Activated naive CD8-positive, alpha-beta T cell treated with anti-CD3 and anti-CD28 coated beads for 36 hours (primary cell): ENCODE measurements at regions not wholly inside any gene's neighbourhood (a gene's known extent, or its start where the extent isn't known, plus 50 kb on each side); places are given as distances from the start of the nearest gene placed in this dataset.

Source experiments
- DNase-seq: peaks from one replicate; pipeline ENCODE4 v3.0.0; 2021
- H3K27ac Mint-ChIP-seq: one replicate; pipeline ENCODE4 v1.8.0; 2022; ENCODE audit warnings: mild to moderate bottlenecking, moderate library complexity, mixed read lengths
- H3K27me3 Mint-ChIP-seq: one replicate; pipeline ENCODE4 v1.8.0; 2022; ENCODE audit warnings: mild to moderate bottlenecking, mixed read lengths
- H3K36me3 Mint-ChIP-seq: one replicate; pipeline ENCODE4 v1.8.0; 2021; ENCODE audit warnings: mild to moderate bottlenecking, mixed read lengths
- H3K4me1 Mint-ChIP-seq: one replicate; pipeline ENCODE4 v1.8.0; 2021; ENCODE audit warnings: mixed read lengths
- H3K4me3 Mint-ChIP-seq: one replicate; pipeline ENCODE4 v1.8.0; 2022; ENCODE audit warnings: mild to moderate bottlenecking, moderate library complexity, mixed read lengths
- H3K9me3 Mint-ChIP-seq: one replicate; pipeline ENCODE4 v1.8.0; 2022; ENCODE audit warnings: mixed read lengths

GRCh38 chr6:47396401-47397069 is 81.1 kb upstream of the CD2AP start:
- peaks cover 5% of the 10 kb centered on the region for H3K9me3 Mint-ChIP-seq
- DNase-seq = no peak
- H3K27ac Mint-ChIP-seq = no peak overlapping the region
- H3K4me1 Mint-ChIP-seq = no peaks in the 10 kb centered on the region
- no peaks in the 10 kb centered on the region for H3K36me3 Mint-ChIP-seq
- no peak overlapping the region for H3K4me3 Mint-ChIP-seq
- peaks cover 6% of the 10 kb centered on the region for H3K27me3 Mint-ChIP-seq

DNA sequence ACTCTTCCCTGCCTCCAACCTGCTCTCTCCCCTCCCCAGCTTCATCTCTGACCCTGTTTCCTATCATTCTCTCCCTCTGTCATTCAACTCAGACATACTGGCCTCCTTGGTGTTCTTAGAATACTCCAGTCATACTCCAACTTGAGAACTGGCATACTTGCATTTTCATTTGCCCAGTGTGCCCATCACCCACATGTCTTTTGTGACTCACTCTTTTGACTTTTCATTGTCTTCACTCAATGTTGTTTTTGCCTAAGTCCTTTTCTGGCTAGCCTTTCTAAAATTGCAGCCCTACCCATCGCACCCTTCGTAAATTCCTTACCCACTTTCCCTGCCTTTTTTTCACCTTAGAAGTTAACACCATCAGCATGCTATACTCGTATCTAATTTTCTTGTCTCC is 77.0 kb upstream of the CD2AP start:
- no peaks in the 10 kb centered on the region for H3K9me3 Mint-ChIP-seq
- DNase-seq = no peak
- no peaks in the 10 kb centered on the region for H3K4me1 Mint-ChIP-seq
- H3K4me3 Mint-ChIP-seq = no peak overlapping the region
- H3K27ac Mint-ChIP-seq = no peak overlapping the region
- no peaks in the 10 kb centered on the region for H3K27me3 Mint-ChIP-seq
- no peaks in the 10 kb centered on the region for H3K36me3 Mint-ChIP-seq

DNA sequence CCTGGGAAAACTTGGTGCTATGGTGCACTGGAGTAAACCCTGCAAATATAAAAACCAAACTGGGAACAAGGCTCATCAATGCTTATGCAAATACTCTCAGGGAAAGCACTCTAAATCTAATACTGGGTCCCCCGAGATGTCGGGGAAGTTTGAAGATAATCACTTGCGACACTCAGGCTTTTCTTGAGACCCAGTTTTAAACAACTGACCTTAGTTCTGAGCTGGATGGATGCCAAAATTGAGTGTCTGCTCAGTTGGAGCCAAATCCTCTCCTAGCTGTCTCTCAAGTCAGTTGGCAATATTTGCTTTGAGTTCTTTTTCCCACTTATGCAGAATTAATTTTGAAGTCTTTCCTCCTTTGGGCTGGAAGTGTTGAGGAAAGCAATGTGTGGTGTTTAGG is 75.5 kb upstream of the CD2AP start:
- no peaks in the 10 kb centered on the region for H3K9me3 Mint-ChIP-seq
- H3K4me3 Mint-ChIP-seq = no peak overlapping the region
- no peaks in the 10 kb centered on the region for H3K4me1 Mint-ChIP-seq
- no peaks in the 10 kb centered on the region for H3K27me3 Mint-ChIP-seq
- H3K27ac Mint-ChIP-seq = no peak overlapping the region
- DNase-seq = no peak
- no peaks in the 10 kb centered on the region for H3K36me3 Mint-ChIP-seq

DNA sequence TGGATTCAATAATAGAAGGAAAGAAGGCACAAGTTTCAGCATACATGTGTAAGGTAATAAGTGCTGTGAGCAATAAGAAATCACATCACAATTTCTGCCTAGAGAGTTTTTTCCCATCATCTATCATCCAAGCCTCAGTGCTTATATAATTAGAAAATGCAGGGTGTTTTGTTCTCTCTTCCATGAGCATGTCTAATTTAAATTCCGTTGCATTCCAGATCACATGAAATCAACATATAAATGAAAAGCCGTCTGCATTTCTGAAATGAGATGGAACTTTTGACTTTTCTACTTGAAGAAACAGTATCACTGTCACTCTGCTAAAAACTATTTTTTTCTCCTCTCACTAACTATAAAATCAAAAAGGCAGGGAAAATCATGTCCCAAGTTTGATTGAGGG is 74.5 kb upstream of the CD2AP start:
- Mint-ChIP-seq H3K27me3 (no peaks in the 10 kb centered on the region), H3K4me3 (no peak overlapping the region), H3K9me3 (no peaks in the 10 kb centered on the region), H3K27ac (no peak overlapping the region), H3K4me1 (no peaks in the 10 kb centered on the region), H3K36me3 (no peaks in the 10 kb centered on the region)
- DNase-seq = no peak

DNA sequence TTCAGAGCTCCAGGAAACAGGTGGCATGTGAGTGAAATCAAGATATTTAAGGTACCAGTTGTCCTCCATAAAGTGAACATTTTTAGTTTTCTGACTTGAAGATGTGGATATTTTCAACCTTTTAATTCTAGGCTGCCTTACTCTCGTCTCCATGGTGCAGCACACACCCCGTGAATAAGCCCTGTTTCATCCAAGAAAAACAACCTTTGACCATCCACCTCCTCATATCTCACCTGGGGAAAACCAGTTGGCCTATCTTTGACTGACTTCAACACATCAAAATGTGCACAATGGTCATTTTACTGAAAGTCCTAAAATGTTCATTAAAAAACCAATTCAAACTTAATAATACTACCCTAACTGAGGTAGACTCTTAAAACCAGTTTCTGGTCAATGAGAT is 73.8 kb upstream of the CD2AP start:
- Mint-ChIP-seq H3K27ac (no peak overlapping the region), H3K4me3 (no peak overlapping the region), H3K27me3 (no peaks in the 10 kb centered on the region), H3K36me3 (no peaks in the 10 kb centered on the region), H3K4me1 (no peaks in the 10 kb centered on the region), H3K9me3 (no peaks in the 10 kb centered on the region)
- no peak for DNase-seq

- DNase-seq = no peak
- Mint-ChIP-seq H3K4me3 (no peak overlapping the region), H3K27me3 (no peaks in the 10 kb centered on the region), H3K27ac (no peak overlapping the region), H3K4me1 (no peaks in the 10 kb centered on the region), H3K36me3 (no peaks in the 10 kb centered on the region), H3K9me3 (no peaks in the 10 kb centered on the region)
Measured at GRCh38 chr6:47404435-47404834, 73.2 kb upstream of the CD2AP start.

- Mint-ChIP-seq H3K27me3 (no peaks in the 10 kb centered on the region), H3K4me1 (no peaks in the 10 kb centered on the region), H3K9me3 (no peaks in the 10 kb centered on the region), H3K4me3 (no peak overlapping the region), H3K27ac (no peak overlapping the region), H3K36me3 (no peaks in the 10 kb centered on the region)
- no peak for DNase-seq
Measured at GRCh38 chr6:47405273-47405672, 72.3 kb upstream of the CD2AP start.

DNA sequence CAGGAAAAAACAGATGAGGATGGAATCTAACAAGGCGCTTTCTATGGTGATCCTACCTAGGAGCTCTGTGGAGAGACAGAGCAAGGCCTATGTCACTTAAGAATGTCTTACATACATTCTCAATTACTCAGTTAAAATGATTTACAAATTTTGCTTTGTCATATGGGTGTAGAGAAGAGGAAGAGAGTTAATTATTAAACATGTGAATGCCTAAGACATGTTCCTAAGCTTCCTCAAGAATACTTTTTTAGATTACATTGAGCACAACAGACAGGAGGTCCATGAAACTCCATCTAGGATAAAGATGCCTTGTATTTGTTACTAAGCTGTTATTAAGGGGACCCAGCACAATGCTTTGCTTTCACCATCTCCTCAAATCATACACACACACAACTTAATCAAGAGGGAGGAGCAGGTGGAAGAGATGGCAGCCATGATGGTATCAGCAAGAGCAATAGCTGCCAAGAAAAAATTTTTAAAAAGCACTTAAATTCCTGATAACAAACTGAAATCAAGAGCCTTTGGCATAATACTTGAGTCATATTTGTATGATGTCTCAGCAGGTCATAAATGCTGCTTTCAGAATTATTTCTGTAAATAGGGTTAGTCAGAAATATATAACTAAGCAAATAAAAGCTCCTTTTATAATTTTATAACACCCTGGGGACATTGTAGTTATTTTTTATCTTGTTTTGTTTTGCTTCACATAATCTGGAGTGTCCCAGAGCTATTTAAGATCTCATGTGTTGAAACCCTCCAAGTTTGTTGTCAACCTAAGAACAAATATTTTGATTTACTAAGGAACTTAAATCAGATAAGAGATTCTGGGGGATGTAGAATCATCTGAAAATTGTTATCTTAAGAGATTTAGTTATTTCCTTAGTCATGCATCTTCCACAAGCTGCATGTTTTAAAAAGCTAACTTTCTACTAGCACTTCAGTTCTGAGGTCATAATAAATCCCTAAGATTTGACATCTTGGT is 70.0 kb upstream of the CD2AP start:
- Mint-ChIP-seq H3K27me3 (no peaks in the 10 kb centered on the region), H3K9me3 (no peaks in the 10 kb centered on the region)

DNA sequence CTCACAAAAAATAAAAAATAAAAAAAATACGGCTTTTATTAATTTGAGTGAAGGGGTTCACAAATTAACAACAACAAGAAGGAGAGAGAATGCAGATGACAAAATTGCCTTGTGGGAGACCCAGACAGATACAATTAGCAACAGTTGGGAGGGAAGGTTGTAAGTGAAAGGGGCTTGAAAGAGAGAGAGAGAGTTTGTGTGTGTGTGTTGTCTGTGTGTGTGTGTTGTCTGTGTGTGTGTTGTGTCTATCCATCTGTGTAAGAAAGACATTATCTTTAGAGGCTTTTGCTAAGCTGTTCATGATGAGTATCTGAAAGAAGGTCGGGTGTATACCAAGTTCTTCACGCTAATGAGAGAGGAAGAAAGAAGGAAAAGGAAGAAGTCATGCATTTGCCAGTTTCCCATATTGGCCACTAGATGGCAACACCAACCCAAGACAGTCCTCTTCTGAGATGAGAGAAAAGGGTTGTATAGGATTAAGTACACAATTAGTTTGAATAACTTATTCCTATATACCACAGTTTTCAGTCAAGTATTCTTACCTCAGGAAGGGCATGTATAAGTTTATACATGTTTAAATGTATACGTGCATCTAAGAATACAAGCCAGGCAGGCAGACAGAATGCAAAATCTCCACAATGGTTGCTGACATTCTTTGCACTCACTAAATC is 63.7 kb upstream of the CD2AP start:
- peaks cover 21% of the 10 kb centered on the region for H3K4me1 Mint-ChIP-seq
- peaks cover 2% of the 10 kb centered on the region for H3K36me3 Mint-ChIP-seq
- peak overlapping the region; percentile 78 for H3K4me3 Mint-ChIP-seq
- peak; percentile 12 for DNase-seq
- no peaks in the 10 kb centered on the region for H3K9me3 Mint-ChIP-seq
- peak overlapping the region; percentile 84 for H3K27ac Mint-ChIP-seq
- H3K27me3 Mint-ChIP-seq = no peaks in the 10 kb centered on the region

More for the DNA sequence above, 70.0 kb upstream of the CD2AP start:
- Mint-ChIP-seq H3K4me1 (no peaks in the 10 kb centered on the region), H3K27ac (no peak overlapping the region), H3K4me3 (no peak overlapping the region), H3K36me3 (no peaks in the 10 kb centered on the region)
- no peak for DNase-seq

DNA sequence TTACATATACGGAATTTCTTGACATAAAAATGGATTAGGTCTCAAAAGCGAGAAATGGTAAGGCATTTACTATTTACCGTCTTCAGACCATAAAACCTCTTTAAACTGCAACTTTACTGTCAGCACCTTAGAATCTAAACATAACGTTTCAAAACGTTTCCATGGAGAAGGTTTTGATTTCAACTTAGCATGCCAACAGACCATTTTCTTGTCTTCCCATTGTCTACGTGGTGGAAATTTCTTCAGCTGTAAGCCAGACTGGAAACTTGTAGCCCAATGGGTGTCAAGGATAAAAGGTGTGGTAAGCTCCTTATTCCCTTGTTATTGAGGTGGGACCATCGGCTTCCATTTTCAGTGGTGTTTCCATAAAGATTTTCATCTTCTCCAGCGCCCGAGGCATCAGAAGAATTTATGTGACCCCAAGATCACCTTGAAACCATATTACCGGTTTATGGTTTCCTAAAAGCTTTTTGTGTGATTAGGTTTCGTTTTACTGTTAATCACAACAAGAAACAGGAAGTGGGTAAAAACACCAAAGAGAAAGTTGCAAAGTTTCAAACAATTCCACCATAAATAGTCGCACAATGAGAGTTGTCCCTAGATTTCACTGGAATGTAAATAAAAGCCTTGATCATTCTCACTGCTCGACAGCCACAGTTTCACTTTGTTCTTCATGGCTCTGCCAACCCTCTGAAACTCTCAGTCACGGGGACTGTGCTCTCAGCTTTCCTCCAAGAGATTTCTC is 63.0 kb upstream of the CD2AP start:
- peaks cover 2% of the 10 kb centered on the region for H3K36me3 Mint-ChIP-seq
- H3K4me1 Mint-ChIP-seq = peaks cover 21% of the 10 kb centered on the region
- peak overlapping the region; percentile 84 for H3K27ac Mint-ChIP-seq
- no peaks in the 10 kb centered on the region for H3K27me3 Mint-ChIP-seq
- DNase-seq = peak; percentile 18
- H3K4me3 Mint-ChIP-seq = peak overlapping the region; percentile 78
- no peaks in the 10 kb centered on the region for H3K9me3 Mint-ChIP-seq

GRCh38 chr6:47416396-47417345 is 60.9 kb upstream of the CD2AP start:
- Mint-ChIP-seq H3K27ac (no peak overlapping the region), H3K36me3 (peaks cover 2% of the 10 kb centered on the region), H3K4me1 (peaks cover 21% of the 10 kb centered on the region), H3K27me3 (no peaks in the 10 kb centered on the region), H3K4me3 (no peak overlapping the region), H3K9me3 (no peaks in the 10 kb centered on the region)
- no peak for DNase-seq

DNA sequence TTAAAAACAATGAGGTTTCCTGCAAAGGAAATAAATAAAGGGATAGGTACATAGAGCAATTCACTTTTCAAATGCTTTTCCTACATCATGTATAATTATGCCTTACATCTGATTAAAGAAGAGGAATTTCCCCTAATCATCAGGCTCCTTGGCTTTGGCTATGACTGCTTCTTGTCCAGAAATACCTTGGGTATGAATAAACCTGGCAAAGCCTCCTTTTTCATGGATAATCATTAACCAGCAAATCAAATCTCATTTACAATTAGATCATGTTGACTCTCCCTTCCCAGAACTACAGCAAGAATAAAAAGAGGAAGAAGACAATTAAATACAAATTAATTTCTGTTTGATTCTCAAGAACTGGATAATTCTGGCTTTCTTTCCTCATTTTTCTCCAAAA is 58.0 kb upstream of the CD2AP start:
- Mint-ChIP-seq H3K4me1 (peaks cover 10% of the 10 kb centered on the region), H3K4me3 (no peak overlapping the region), H3K9me3 (no peaks in the 10 kb centered on the region), H3K27me3 (no peaks in the 10 kb centered on the region), H3K36me3 (peaks cover 2% of the 10 kb centered on the region), H3K27ac (no peak overlapping the region)
- no peak for DNase-seq

DNA sequence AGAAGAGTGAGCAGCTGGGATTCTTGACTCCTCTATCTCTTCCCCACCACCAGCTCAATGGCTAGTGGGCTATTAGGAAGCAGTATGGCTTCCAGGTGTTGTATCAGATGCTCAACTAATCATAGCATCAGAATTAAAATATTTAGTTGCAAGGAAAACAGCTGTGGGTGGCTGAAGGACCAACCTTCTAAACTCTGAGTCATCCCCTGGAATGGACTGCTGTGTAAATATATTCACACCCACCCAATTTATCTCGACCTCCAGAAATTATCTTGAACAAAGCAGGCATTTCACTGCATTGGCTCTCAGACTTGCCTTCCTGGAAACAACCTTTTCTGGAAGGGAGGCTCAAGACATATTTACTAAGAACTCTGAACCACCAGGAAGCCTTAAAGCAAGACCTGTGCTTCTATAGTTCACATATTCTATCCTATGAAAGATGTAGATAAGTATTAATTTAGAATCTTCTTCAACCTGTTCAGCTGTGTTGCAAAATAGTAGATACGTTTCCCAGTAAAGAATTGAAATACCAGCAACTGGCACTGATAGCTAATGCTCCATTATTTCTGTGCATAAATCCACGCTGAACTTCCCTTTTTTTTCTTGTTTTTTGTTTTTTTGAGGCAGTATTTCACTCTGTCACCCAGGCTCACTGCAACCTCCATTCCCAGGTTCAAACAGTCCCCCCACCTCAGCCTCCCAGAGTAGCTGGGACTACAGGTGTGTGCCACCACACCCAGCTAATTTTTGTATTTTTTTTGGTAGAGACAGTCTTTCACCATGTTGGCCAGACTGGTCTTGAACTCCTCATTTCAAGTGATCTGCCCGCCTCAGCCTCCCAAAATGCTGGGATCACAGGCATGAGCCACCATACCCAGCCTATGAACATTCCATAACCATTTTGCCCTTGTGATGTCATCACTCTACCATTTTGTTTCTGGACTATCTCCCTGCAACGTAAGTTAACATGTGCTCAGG is 56.9 kb upstream of the CD2AP start:
- H3K36me3 Mint-ChIP-seq = peaks cover 2% of the 10 kb centered on the region
- no peaks in the 10 kb centered on the region for H3K27me3 Mint-ChIP-seq
- H3K4me3 Mint-ChIP-seq = no peak overlapping the region
- H3K27ac Mint-ChIP-seq = no peak overlapping the region
- H3K9me3 Mint-ChIP-seq = peaks cover under 1% of the 10 kb centered on the region
- DNase-seq = no peak
- H3K4me1 Mint-ChIP-seq = peaks cover 3% of the 10 kb centered on the region
